ENCODE measurements at regions not wholly inside any gene's neighbourhood (a gene's known extent, or its start where the extent isn't known, plus 50 kb on each side); places are given as distances from the start of the nearest gene placed in this dataset.

GRCh38 chr4:125420526-125420925 lies 105.8 kb downstream of the FAT4 start:
- Histone ChIP-seq H3K79me2 (ENCODE audit: control insufficient read depth, low read length) (no peaks in the 10 kb centered on the region), H3K27me3 (ENCODE audit: control insufficient read depth, low read length) (no peaks in the 10 kb centered on the region), H3K27ac (ENCODE audit: low read depth, low read length) (no peak overlapping the region), H3F3A (ENCODE audit: control insufficient read depth, insufficient read depth) (no peaks in the 10 kb centered on the region), H3K4me3 (ENCODE audit: low read length) (no peak overlapping the region), H3K9me3 (ENCODE audit: control insufficient read depth, insufficient read depth, low read length) (no peaks in the 10 kb centered on the region), H3K36me3 (ENCODE audit: control insufficient read depth, low read length) (no peaks in the 10 kb centered on the region), H3K9me2 (replicated peaks; ENCODE audit: control insufficient read depth, low read length) (no peaks in the 10 kb centered on the region), H4K20me1 (ENCODE audit: control insufficient read depth, insufficient read depth, low read depth, low read length) (no peaks in the 10 kb centered on the region), H3K4me1 (ENCODE audit: control insufficient read depth, low read length) (no peaks in the 10 kb centered on the region), H3K4me2 (ENCODE audit: low read length) (no peak overlapping the region)
- TF ChIP-seq EZH2phosphoT487 (IDR thresholded peaks at IDR 0.05; ENCODE audit: borderline replicate concordance, low read length) (no peak), CTCF (IDR thresholded peaks at IDR 0.05; ENCODE audit: low read depth, low read length, poor library complexity, severe bottlenecking) (no peak)

GRCh38 chr4:125421547-125421946 lies 106.8 kb downstream of the FAT4 start:
- H3K4me2 ChIP-seq (ENCODE audit: low read length), result no peak overlapping the region
- H3K9me3 ChIP-seq (ENCODE audit: control insufficient read depth, insufficient read depth, low read length), result no peaks in the 10 kb centered on the region
- H3K27me3 ChIP-seq (ENCODE audit: control insufficient read depth, low read length), result no peaks in the 10 kb centered on the region
- no peaks in the 10 kb centered on the region for H3K36me3 ChIP-seq (ENCODE audit: control insufficient read depth, low read length)
- no peak overlapping the region for H3K27ac ChIP-seq (ENCODE audit: low read depth, low read length)
- H4K20me1 ChIP-seq (ENCODE audit: control insufficient read depth, insufficient read depth, low read depth, low read length), result no peaks in the 10 kb centered on the region
- no peaks in the 10 kb centered on the region for H3K9me2 ChIP-seq (replicated peaks; ENCODE audit: control insufficient read depth, low read length)
- no peaks in the 10 kb centered on the region for H3K4me1 ChIP-seq (ENCODE audit: control insufficient read depth, low read length)
- no peak overlapping the region for H3K4me3 ChIP-seq (ENCODE audit: low read length)
- H3K79me2 ChIP-seq (ENCODE audit: control insufficient read depth, low read length), result no peaks in the 10 kb centered on the region
- no peak for TF ChIP-seq CTCF (IDR thresholded peaks at IDR 0.05; ENCODE audit: low read depth, low read length, poor library complexity, severe bottlenecking)
- TF ChIP-seq EZH2phosphoT487 (IDR thresholded peaks at IDR 0.05; ENCODE audit: borderline replicate concordance, low read length), result no peak
- no peaks in the 10 kb centered on the region for H3F3A ChIP-seq (ENCODE audit: control insufficient read depth, insufficient read depth)

- Histone ChIP-seq H3F3A (ENCODE audit: control insufficient read depth, insufficient read depth) (no peaks in the 10 kb centered on the region), H3K9me3 (ENCODE audit: control insufficient read depth, insufficient read depth, low read length) (no peaks in the 10 kb centered on the region), H3K4me3 (ENCODE audit: low read length) (no peak overlapping the region), H3K27me3 (ENCODE audit: control insufficient read depth, low read length) (no peaks in the 10 kb centered on the region), H3K36me3 (ENCODE audit: control insufficient read depth, low read length) (no peaks in the 10 kb centered on the region), H3K9me2 (replicated peaks; ENCODE audit: control insufficient read depth, low read length) (no peaks in the 10 kb centered on the region), H3K4me2 (ENCODE audit: low read length) (no peak overlapping the region), H4K20me1 (ENCODE audit: control insufficient read depth, insufficient read depth, low read depth, low read length) (no peaks in the 10 kb centered on the region), H3K27ac (ENCODE audit: low read depth, low read length) (no peak overlapping the region), H3K79me2 (ENCODE audit: control insufficient read depth, low read length) (no peaks in the 10 kb centered on the region), H3K4me1 (ENCODE audit: control insufficient read depth, low read length) (no peaks in the 10 kb centered on the region)
- no peak for TF ChIP-seq EZH2phosphoT487 (IDR thresholded peaks at IDR 0.05; ENCODE audit: borderline replicate concordance, low read length)
- TF ChIP-seq CTCF (IDR thresholded peaks at IDR 0.05; ENCODE audit: low read depth, low read length, poor library complexity, severe bottlenecking), result no peak
Measured at GRCh38 chr4:125423124-125423523, 108.4 kb downstream of the FAT4 start.

- Histone ChIP-seq H3K9me2 (replicated peaks; ENCODE audit: control insufficient read depth, low read length) (no peaks in the 10 kb centered on the region), H3K4me3 (ENCODE audit: low read length) (no peak overlapping the region), H3K27ac (ENCODE audit: low read depth, low read length) (no peak overlapping the region), H3K36me3 (ENCODE audit: control insufficient read depth, low read length) (no peaks in the 10 kb centered on the region), H3K79me2 (ENCODE audit: control insufficient read depth, low read length) (no peaks in the 10 kb centered on the region), H3F3A (ENCODE audit: control insufficient read depth, insufficient read depth) (no peaks in the 10 kb centered on the region), H3K4me1 (ENCODE audit: control insufficient read depth, low read length) (no peaks in the 10 kb centered on the region), H4K20me1 (ENCODE audit: control insufficient read depth, insufficient read depth, low read depth, low read length) (no peaks in the 10 kb centered on the region), H3K9me3 (ENCODE audit: control insufficient read depth, insufficient read depth, low read length) (no peaks in the 10 kb centered on the region), H3K27me3 (ENCODE audit: control insufficient read depth, low read length) (no peaks in the 10 kb centered on the region), H3K4me2 (ENCODE audit: low read length) (no peak overlapping the region)
- TF ChIP-seq CTCF (IDR thresholded peaks at IDR 0.05; ENCODE audit: low read depth, low read length, poor library complexity, severe bottlenecking), result no peak
- TF ChIP-seq EZH2phosphoT487 (IDR thresholded peaks at IDR 0.05; ENCODE audit: borderline replicate concordance, low read length), result no peak
Measured at GRCh38 chr4:125428832-125429231, 114.1 kb downstream of the FAT4 start.
